HG03457 (cell line): ENCODE measurements at regions not wholly inside any gene's neighbourhood (a gene's known extent, or its start where the extent isn't known, plus 50 kb on each side); places are given as distances from the start of the nearest gene placed in this dataset.
"Not testable (repeated sequence)": the region's sequence is repeated elsewhere in the genome, so short reads cannot be mapped to it uniquely, and the experiment has no call there.

Experiments
- ATAC-seq: cut with Tn5 transposase; IDR thresholded peaks from one replicate; pipeline ENCODE4 v1.9.1; 2021; ENCODE audit warnings: moderate number of reproducible peaks; ENCODE audit not compliant: unreplicated experiment

- ATAC-seq: no peak
Measured at GRCh38 chr15:58322253-58322652, 109.5 kb upstream of the LIPC start.

GRCh38 chr15:58323321-58323720 is 108.5 kb upstream of the LIPC start:
- not testable (repeated sequence) for ATAC-seq

GRCh38 chr15:58324533-58324932 is 107.3 kb upstream of the LIPC start:
- ATAC-seq: no peak

- ATAC-seq: no peak
Measured at GRCh38 chr15:58327958-58328357, 103.8 kb upstream of the LIPC start.

GRCh38 chr15:58329211-58329610 is 102.6 kb upstream of the LIPC start:
- no peak for ATAC-seq

GRCh38 chr15:58329781-58330671 is 101.8 kb upstream of the LIPC start:
- ATAC-seq: no peak

GRCh38 chr15:58330741-58331559 is 100.8 kb upstream of the LIPC start:
- ATAC-seq: no peak

GRCh38 chr15:58331560-58331912 is 100.3 kb upstream of the LIPC start:
- no peak for ATAC-seq

- ATAC-seq: peak; percentile 76
Measured at GRCh38 chr15:58331913-58332675, 99.7 kb upstream of the LIPC start.

GRCh38 chr15:58332676-58333400 is 99.0 kb upstream of the LIPC start:
- ATAC-seq: no peak

GRCh38 chr15:58334803-58335202 is 97.0 kb upstream of the LIPC start:
- ATAC-seq: no peak

GRCh38 chr15:58336161-58336560 is 95.6 kb upstream of the LIPC start:
- no peak for ATAC-seq

- ATAC-seq: no peak
Measured at GRCh38 chr15:58340176-58340575, 91.6 kb upstream of the LIPC start.

GRCh38 chr15:58342508-58342907 is 89.3 kb upstream of the LIPC start:
- ATAC-seq: no peak

GRCh38 chr15:58344213-58345070 is 87.3 kb upstream of the LIPC start:
- no peak for ATAC-seq

GRCh38 chr15:58346361-58346760 is 85.4 kb upstream of the LIPC start:
- ATAC-seq: no peak

GRCh38 chr15:58348095-58348812 is 83.5 kb upstream of the LIPC start:
- ATAC-seq: no peak

- no peak for ATAC-seq
Measured at GRCh38 chr15:58352026-58352929, 79.5 kb upstream of the LIPC start.
